Left ventricle myocardium inferior (tissue), 1 donor: ENCODE measurements at regions not wholly inside any gene's neighbourhood (a gene's known extent, or its start where the extent isn't known, plus 50 kb on each side); places are given as distances from the start of the nearest gene placed in this dataset.
"Not testable (repeated sequence)": the region's sequence is repeated elsewhere in the genome, so short reads cannot be mapped to it uniquely, and the experiment has no call there.

Experiments used
- DNase-seq: peaks from one replicate; pipeline ENCODE4 v3.0.0-alpha.2; 2020
- H3K27ac ChIP-seq: fragments of 200-600 bp; replicated peaks from 2 replicates; pipeline ENCODE4 v1.8.0; 2021
- H3K27me3 ChIP-seq: fragments of 200-600 bp; 2 replicates; pipeline ENCODE4 v1.8.0; 2021; ENCODE audit warnings: low read depth
- H3K36me3 ChIP-seq: fragments of 200-600 bp; 2 replicates; pipeline ENCODE4 v1.8.0; 2021
- H3K4me1 ChIP-seq: fragments of 200-600 bp; 2 replicates; pipeline ENCODE4 v1.8.0; 2021
- H3K4me3 ChIP-seq: fragments of 200-600 bp; 2 replicates; pipeline ENCODE4 v1.8.0; 2021; ENCODE audit warnings: mild to moderate bottlenecking, moderate library complexity
- H3K9me3 ChIP-seq: fragments of 200-600 bp; replicated peaks from 2 replicates; pipeline ENCODE4 v1.8.0; 2021
- CTCF ChIP-seq: fragments of 200-600 bp; IDR thresholded peaks from 2 replicates; pipeline ENCODE4 v1.8.0; 2021; ENCODE audit warnings: antibody characterized with exemption, mild to moderate bottlenecking, borderline replicate concordance
- intact Hi-C: fragments of 100-400 bp; cut with micrococcal nuclease; formaldehyde crosslinking; loops from one replicate; pipeline ENCODE4 v1.11.0; 2022
- donor health status: DM: no; HTN: yes; CAD: no; lungs with severe emphysema.

DNA sequence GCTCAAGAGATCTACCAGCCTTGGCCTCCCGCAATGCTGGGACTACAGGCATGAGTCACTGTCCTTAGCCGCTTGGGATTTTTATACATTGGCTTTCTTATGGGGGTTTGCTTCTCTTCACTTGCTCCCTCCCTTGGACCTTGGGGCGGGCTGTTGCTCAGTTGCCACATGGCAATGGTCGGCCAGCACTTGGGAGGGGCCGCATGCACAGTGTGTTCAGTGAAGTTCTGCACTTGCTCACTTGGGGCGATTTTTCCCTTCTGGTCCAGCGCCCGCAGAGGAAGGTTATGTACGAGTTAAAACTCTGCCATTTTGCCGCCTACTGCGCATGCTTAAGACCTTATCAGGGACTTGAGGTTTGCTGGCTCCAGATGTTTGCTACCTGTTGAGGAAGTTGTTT lies 1367.6 kb upstream of the CDH8 start:
- Histone ChIP-seq H3K9me3 (peaks cover 11% of the 10 kb centered on the region), H3K27ac (no peak overlapping the region), H3K36me3 (no peaks in the 10 kb centered on the region), H3K4me1 (peaks cover 8% of the 10 kb centered on the region), H3K4me3 (no peak overlapping the region), H3K27me3 (no peaks in the 10 kb centered on the region)
- no peak for DNase-seq
- intact Hi-C loops, result no loop called here
- TF ChIP-seq CTCF, result no peak

DNA sequence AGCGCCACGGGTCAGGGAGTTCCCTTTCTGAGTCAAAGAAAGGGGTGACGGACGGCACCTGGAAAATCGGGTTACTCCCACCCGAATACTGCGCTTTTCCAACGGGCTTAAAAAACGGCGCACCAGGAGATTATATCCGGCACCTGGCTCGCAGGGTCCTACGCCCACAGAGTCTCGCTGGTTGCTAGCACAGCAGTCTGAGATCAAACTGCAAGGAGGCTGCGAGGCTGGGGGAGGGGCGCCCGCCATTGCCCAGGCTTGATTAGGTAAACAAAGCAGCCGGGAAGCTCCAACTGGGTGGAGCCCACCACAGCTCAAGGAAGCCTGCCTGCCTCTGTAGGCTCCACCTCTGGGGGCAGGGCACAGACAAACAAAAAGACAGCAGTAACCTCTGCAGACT lies 1352.0 kb upstream of the CDH8 start:
- H3K9me3 ChIP-seq, H3K4me3 ChIP-seq, DNase-seq, H3K27ac ChIP-seq, H3K4me1 ChIP-seq, H3K27me3 ChIP-seq, intact Hi-C loops, H3K36me3 ChIP-seq: not testable (repeated sequence)

GRCh38 chr16:63385714-63386432 lies 1349.6 kb upstream of the CDH8 start:
- H3K27me3 ChIP-seq, result no peaks in the 10 kb centered on the region
- H3K9me3 ChIP-seq, result no peaks in the 10 kb centered on the region
- H3K4me1 ChIP-seq, result no peaks in the 10 kb centered on the region
- no peak overlapping the region for H3K27ac ChIP-seq
- H3K36me3 ChIP-seq, result no peaks in the 10 kb centered on the region
- DNase-seq, result no peak
- no peak overlapping the region for H3K4me3 ChIP-seq
- intact Hi-C loops, result no loop called here
- no peak for TF ChIP-seq CTCF

DNA sequence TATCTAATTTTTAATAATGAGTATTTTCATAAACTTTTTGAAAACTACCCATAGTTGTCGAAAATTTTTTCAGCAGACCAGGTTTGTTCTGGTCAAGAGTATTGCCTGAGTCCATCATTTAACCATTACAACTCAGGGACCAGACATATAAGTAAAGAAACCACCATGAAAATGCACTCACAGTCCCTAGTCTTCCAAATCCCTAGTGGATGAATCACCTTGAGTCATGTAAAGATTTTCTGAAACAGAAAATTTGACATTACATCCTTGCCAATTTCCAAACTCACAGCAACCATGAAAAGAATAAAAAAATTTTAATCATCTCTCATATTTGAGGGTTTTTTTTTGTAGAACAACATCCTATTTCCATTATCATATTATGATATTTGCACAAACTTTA lies 1337.5 kb upstream of the CDH8 start:
- no peaks in the 10 kb centered on the region for H3K27me3 ChIP-seq
- no peaks in the 10 kb centered on the region for H3K9me3 ChIP-seq
- DNase-seq, result no peak
- intact Hi-C loops, result no loop called here
- TF ChIP-seq CTCF, result no peak
- no peak overlapping the region for H3K27ac ChIP-seq
- H3K4me1 ChIP-seq, result no peaks in the 10 kb centered on the region
- H3K36me3 ChIP-seq, result no peaks in the 10 kb centered on the region
- H3K4me3 ChIP-seq, result no peak overlapping the region

- intact Hi-C loops, result no loop called here
- Histone ChIP-seq H3K36me3 (no peaks in the 10 kb centered on the region), H3K4me3 (no peak overlapping the region), H3K4me1 (no peaks in the 10 kb centered on the region), H3K27me3 (no peaks in the 10 kb centered on the region), H3K27ac (no peak overlapping the region), H3K9me3 (no peaks in the 10 kb centered on the region)
- no peak for TF ChIP-seq CTCF
- DNase-seq, result no peak
These were observed 1336.6 kb upstream of the CDH8 start for GRCh38 chr16:63372815-63373214.

GRCh38 chr16:63372283-63372682 lies 1336.0 kb upstream of the CDH8 start:
- Histone ChIP-seq H3K9me3 (no peaks in the 10 kb centered on the region), H3K27me3 (no peaks in the 10 kb centered on the region), H3K4me3 (no peak overlapping the region), H3K4me1 (no peaks in the 10 kb centered on the region), H3K27ac (no peak overlapping the region), H3K36me3 (no peaks in the 10 kb centered on the region)
- intact Hi-C loops, result no loop called here
- DNase-seq, result no peak
- no peak for TF ChIP-seq CTCF
